CD4-positive, CD25-positive, alpha-beta regulatory T cell (primary cell): ENCODE measurements at regions not wholly inside any gene's neighbourhood (a gene's known extent, or its start where the extent isn't known, plus 50 kb on each side); places are given as distances from the start of the nearest gene placed in this dataset.

Experiments
- ATAC-seq, 2 donors: fragments of 150-1000 bp; cut with Tn5 transposase; one replicate each; pipeline ENCODE4 v1.10.0; 2021; ENCODE audit warnings: low read depth in 2 of 2, moderate number of reproducible peaks in 2 of 2, moderate library complexity in 1 of 2
- DNase-seq, 3 donors: peaks; one replicate each; pipeline versions ENCODE4 v3.0.0 to v3.0.0-alpha.2; 2012 to 2022; ENCODE audit warnings: mixed read lengths in 1 of 3
- H3K27ac ChIP-seq: one replicate; pipeline ENCODE4 v1.7.0; 2013; ENCODE audit warnings: mild to moderate bottlenecking, low read length; ENCODE audit not compliant: insufficient read depth, poor library complexity, severe bottlenecking
- H3K27me3 ChIP-seq: one replicate; pipeline ENCODE4 v1.7.0; 2013; ENCODE audit warnings: low read length; ENCODE audit not compliant: control insufficient read depth, insufficient read depth
- H3K36me3 ChIP-seq: one replicate; pipeline ENCODE4 v1.7.0; 2013; ENCODE audit warnings: mild to moderate bottlenecking, low read length, moderate library complexity; ENCODE audit not compliant: control insufficient read depth, insufficient read depth
- H3K4me1 ChIP-seq: 2 replicates; pipeline ENCODE4 v1.7.0; 2013; ENCODE audit warnings: mild to moderate bottlenecking, low read length; ENCODE audit not compliant: insufficient read depth, control insufficient read depth, poor library complexity, severe bottlenecking
- H3K4me3 ChIP-seq: one replicate; pipeline ENCODE4 v1.7.0; 2013; ENCODE audit warnings: low read depth, mild to moderate bottlenecking, low read length, moderate library complexity
- H3K9me3 ChIP-seq, 2 experiments: 1 replicate in 1 of 2; 2 replicates in 1 of 2; pipeline ENCODE4 v1.7.0; 2013; ENCODE audit warnings: low read length in 2 of 2, mild to moderate bottlenecking in 1 of 2, moderate library complexity in 1 of 2; ENCODE audit not compliant: control insufficient read depth in 2 of 2
- H3K27ac Mint-ChIP-seq, 3 donors: one replicate each; pipeline ENCODE4 v1.8.0; 2020 to 2022; ENCODE audit warnings: mild to moderate bottlenecking in 3 of 3, mixed read lengths in 3 of 3, moderate library complexity in 2 of 3
- H3K27me3 Mint-ChIP-seq: one replicate; pipeline ENCODE4 v1.8.0; 2022; ENCODE audit warnings: mild to moderate bottlenecking, mixed read lengths
- H3K36me3 Mint-ChIP-seq: one replicate; pipeline ENCODE4 v1.8.0; 2020; ENCODE audit warnings: mixed read lengths
- H3K4me1 Mint-ChIP-seq, 4 donors: one replicate each; pipeline ENCODE4 v1.8.0; 2020 to 2022; ENCODE audit warnings: mixed read lengths in 4 of 4, mild to moderate bottlenecking in 1 of 4
- H3K4me3 Mint-ChIP-seq, 4 donors: one replicate each; pipeline ENCODE4 v1.8.0; 2020 to 2022; ENCODE audit warnings: mild to moderate bottlenecking in 4 of 4, mixed read lengths in 4 of 4, moderate library complexity in 3 of 4
- H3K9me3 Mint-ChIP-seq, 7 donors: one replicate each; pipeline ENCODE4 v1.8.0; 2020 to 2022; ENCODE audit warnings: mixed read lengths in 7 of 7, mild to moderate bottlenecking in 3 of 7, moderate library complexity in 2 of 7

DNA sequence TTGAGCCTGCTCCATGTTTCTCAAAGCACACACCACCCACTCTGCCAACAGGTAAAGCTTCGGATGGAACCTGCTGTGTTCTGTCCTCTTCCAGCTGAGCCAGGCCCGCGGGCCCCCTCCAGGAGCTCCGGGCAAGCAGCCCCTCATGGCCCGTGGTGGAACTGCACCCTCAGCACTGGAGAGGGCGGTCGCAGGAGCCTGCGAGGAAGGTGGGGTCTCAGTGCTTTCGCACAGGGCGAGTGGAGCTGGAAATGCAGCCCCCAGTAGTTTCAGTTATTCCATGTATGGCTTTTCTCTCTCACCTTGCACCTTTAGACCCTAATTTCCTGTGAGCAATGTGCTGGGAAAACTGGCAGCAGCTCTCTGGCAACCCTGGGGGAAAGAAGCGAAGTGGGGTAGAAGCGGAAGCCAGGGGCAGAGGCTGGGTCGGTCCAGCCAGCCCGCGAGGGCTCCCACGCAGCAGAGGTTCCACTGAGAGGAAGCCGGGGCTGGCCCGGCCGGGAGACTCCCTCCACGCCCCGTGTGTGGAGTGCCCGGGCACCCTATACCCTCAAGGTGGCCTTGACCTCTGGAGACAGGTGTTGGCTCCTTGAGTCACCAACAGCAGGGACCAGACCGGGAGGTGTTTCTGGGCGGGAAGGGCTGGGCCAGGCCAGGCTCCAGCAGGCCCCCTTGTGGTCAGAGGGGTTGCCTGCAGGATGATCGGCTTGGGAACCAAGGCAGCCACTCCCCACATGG, 119.9 kb upstream of the TMEM45B start:
- Histone ChIP-seq H3K27me3 (no peaks in the 10 kb centered on the region), H3K9me3 (no peaks in the 10 kb centered on the region), H3K27ac (no peak overlapping the region), H3K4me1 (peaks cover 10% of the 10 kb centered on the region), H3K4me3 (peak overlapping the region; percentile 59), H3K36me3 (no peaks in the 10 kb centered on the region)
- Mint-ChIP-seq H3K27ac (peak overlapping the region in 1 of 3 donors; percentile 73), H3K36me3 (no peaks in the 10 kb centered on the region), H3K9me3 (peaks cover 0 to 3% (median 0%) of the 10 kb centered on the region in 7 donors), H3K4me1 (peaks cover 0 to 8% (median 0%) of the 10 kb centered on the region in 4 donors), H3K27me3 (no peaks in the 10 kb centered on the region), H3K4me3 (peak overlapping the region; percentile 58 to 85 (median 72))
- DNase-seq, result peak; percentile 22 to 59 (median 57)
- peak; percentile 82 to 84 for ATAC-seq

DNA sequence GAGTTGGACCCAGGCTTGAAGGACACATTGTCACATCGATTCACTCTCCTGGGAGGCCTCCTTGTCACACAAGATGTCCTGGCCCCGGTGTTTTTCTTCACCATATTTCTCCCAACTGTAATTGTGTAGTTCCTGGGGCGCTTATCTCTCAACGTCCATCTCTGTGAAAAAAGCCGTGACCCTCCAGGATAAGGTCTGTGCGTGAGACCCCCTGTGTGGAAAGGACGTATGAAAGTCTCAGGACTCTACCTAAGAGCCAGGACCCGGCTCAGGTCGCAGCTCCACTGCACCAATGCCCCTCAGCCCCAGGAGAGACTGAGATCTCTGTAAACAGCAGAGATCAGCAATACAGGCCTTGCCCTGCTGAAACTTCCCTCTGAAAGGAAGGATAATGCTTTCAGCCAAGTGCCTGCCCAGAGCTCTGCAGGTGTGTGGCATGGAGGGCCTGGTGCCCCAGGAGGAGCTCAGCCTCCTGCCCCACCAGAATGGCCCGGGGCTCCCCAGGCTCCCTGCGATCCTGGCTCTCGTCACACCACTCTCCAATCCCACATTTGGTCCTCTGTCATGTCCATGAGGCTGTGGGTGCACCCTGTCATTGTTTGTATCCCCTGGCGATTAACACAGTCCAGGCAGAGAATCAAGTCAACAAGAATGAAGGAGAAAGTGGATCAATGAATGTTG, 119.2 kb upstream of the TMEM45B start:
- H3K36me3 ChIP-seq, result no peaks in the 10 kb centered on the region
- Mint-ChIP-seq H3K4me1 (peaks cover 0 to 8% (median 0%) of the 10 kb centered on the region in 4 donors), H3K36me3 (no peaks in the 10 kb centered on the region), H3K9me3 (peaks cover 0 to 3% (median 0%) of the 10 kb centered on the region in 7 donors), H3K4me3 (peak overlapping the region in 2 of 4 donors; percentile 70 to 85), H3K27ac (no peak overlapping the region), H3K27me3 (no peaks in the 10 kb centered on the region)
- H3K27me3 ChIP-seq, result no peaks in the 10 kb centered on the region
- peaks cover 10% of the 10 kb centered on the region for H3K4me1 ChIP-seq
- DNase-seq (no peak), ATAC-seq (no peak)
- H3K27ac ChIP-seq, result no peak overlapping the region
- no peaks in the 10 kb centered on the region for H3K9me3 ChIP-seq
- no peak overlapping the region for H3K4me3 ChIP-seq

DNA sequence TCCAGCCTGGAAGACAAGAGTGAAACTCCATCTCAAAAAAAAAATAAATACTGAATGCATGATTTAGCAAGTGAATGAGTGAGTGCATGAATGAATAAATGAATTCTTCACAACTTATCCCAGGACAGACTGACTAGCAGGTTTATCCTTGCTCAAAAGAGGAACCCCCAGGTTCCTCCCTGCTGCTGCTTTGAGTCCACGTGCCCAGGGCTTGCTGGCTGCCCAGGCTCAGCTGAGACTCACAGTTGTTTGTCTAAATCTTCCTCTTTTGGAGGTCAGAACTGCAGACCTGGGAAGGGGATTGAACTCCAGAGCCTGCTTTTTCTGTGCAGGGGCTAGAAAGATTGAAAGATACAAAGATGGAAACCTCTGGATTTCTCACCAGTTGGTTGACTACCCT, 117.4 kb upstream of the TMEM45B start:
- ATAC-seq (no peak), DNase-seq (no peak)
- H3K36me3 Mint-ChIP-seq, result no peaks in the 10 kb centered on the region
- Histone ChIP-seq H3K27me3 (no peaks in the 10 kb centered on the region), H3K36me3 (no peaks in the 10 kb centered on the region), H3K4me3 (no peak overlapping the region), H3K4me1 (peaks cover 10% of the 10 kb centered on the region), H3K9me3 (no peaks in the 10 kb centered on the region), H3K27ac (no peak overlapping the region)
- no peak overlapping the region for H3K4me3 Mint-ChIP-seq
- H3K27me3 Mint-ChIP-seq, result no peaks in the 10 kb centered on the region
- H3K9me3 Mint-ChIP-seq, result peaks cover 0 to 3% (median 0%) of the 10 kb centered on the region in 7 donors
- H3K27ac Mint-ChIP-seq, result no peak overlapping the region
- peaks cover 0 to 8% (median 0%) of the 10 kb centered on the region in 4 donors for H3K4me1 Mint-ChIP-seq

DNA sequence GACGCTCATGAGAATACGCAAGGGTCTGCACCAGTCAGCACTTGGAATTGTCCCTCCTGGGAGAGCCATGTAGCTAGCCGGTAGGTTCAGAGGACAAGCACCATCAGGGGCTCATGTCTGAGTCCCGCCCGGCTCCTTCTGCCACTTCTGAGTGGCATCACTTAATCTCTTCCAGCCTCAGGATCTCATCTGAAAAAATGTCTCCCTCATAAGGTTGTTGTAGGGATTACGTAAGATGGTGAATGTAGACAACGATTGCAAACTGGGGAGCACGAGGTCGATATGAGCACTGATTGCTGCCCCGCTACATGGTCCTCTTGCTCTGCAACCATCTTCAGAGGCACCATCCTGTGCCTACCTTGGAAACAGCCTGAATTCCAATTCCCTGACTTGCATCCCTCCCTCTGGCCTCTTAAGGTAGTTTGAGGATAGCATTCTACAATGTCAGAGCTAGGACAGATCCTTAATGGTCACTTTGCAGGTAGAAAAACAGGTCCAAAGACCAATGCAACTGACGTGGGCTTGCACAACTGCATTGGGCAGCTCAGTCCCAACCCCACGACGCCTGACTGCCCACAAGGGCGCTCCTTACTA, 115.8 kb upstream of the TMEM45B start:
- H3K36me3 Mint-ChIP-seq, result no peaks in the 10 kb centered on the region
- ATAC-seq (no peak), DNase-seq (no peak)
- peaks cover 0 to 3% (median 0%) of the 10 kb centered on the region in 7 donors for H3K9me3 Mint-ChIP-seq
- no peaks in the 10 kb centered on the region for H3K27me3 ChIP-seq
- H3K4me3 Mint-ChIP-seq, result no peak overlapping the region
- H3K4me1 ChIP-seq, result peaks cover 10% of the 10 kb centered on the region
- no peak overlapping the region for H3K27ac ChIP-seq
- no peaks in the 10 kb centered on the region for H3K36me3 ChIP-seq
- no peak overlapping the region for H3K4me3 ChIP-seq
- H3K27ac Mint-ChIP-seq, result no peak overlapping the region
- no peaks in the 10 kb centered on the region for H3K27me3 Mint-ChIP-seq
- H3K4me1 Mint-ChIP-seq, result peaks cover 0 to 8% (median 0%) of the 10 kb centered on the region in 4 donors
- no peaks in the 10 kb centered on the region for H3K9me3 ChIP-seq

DNA sequence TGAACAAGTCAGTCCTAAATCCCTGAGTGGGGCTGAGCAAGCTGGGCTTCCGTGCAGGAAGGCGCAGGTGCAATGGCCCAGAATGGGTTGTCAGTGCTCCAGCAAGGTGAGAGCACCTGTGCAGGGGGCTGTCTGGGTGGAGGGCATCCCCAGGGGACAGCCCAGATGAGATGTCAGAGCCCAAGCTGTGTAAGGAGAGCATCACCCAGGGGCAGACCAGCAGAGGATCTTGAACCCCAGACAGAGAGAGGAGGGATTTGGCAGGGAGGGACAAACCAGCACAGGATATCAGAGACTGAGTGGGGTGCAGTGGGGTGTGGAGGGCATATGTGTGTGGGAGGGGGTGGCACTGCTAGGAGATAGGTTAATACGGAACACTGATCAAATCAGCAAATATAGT, 114.9 kb upstream of the TMEM45B start:
- ATAC-seq, result no peak
- peaks cover 3% of the 10 kb centered on the region for H3K4me1 ChIP-seq
- H3K27me3 Mint-ChIP-seq, result no peaks in the 10 kb centered on the region
- no peak overlapping the region for H3K27ac Mint-ChIP-seq
- no peaks in the 10 kb centered on the region for H3K36me3 ChIP-seq
- no peak for DNase-seq
- H3K27ac ChIP-seq, result no peak overlapping the region
- peaks cover 0 to 3% (median 0%) of the 10 kb centered on the region in 7 donors for H3K9me3 Mint-ChIP-seq
- H3K4me3 Mint-ChIP-seq, result no peak overlapping the region
- H3K4me3 ChIP-seq, result no peak overlapping the region
- no peaks in the 10 kb centered on the region for H3K9me3 ChIP-seq
- H3K4me1 Mint-ChIP-seq, result peaks cover 0 to 1% (median 0%) of the 10 kb centered on the region in 4 donors
- no peaks in the 10 kb centered on the region for H3K36me3 Mint-ChIP-seq
- H3K27me3 ChIP-seq, result no peaks in the 10 kb centered on the region

DNA sequence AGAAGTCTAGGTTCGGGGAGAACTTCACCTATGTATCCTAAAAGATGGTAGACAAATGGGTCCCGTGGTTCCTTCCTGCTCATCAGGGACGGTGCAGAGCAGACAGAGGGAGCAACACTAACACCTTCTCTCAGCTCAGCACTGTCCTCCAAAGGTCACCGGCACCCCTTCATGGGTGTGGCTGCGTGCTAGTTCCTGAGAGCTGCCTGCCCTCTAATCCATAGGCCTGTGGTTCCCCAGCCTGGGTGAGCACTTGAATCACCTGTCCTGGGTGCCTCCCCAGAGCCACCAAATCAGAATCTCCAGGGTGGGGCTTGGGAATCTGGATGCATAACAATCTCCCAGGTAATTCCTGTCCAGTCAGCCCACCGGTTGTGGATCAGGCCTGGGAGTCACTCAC, 113.9 kb upstream of the TMEM45B start:
- no peak for ATAC-seq
- Histone ChIP-seq H3K36me3 (no peaks in the 10 kb centered on the region), H3K4me1 (no peaks in the 10 kb centered on the region), H3K27me3 (no peaks in the 10 kb centered on the region), H3K27ac (no peak overlapping the region), H3K9me3 (no peaks in the 10 kb centered on the region), H3K4me3 (no peak overlapping the region)
- H3K27me3 Mint-ChIP-seq, result no peaks in the 10 kb centered on the region
- H3K4me3 Mint-ChIP-seq, result no peak overlapping the region
- H3K36me3 Mint-ChIP-seq, result no peaks in the 10 kb centered on the region
- H3K4me1 Mint-ChIP-seq, result no peaks in the 10 kb centered on the region
- H3K27ac Mint-ChIP-seq, result peak overlapping the region in 1 of 3 donors; percentile 32
- DNase-seq, result no peak
- peaks cover 0 to 3% (median 0%) of the 10 kb centered on the region in 7 donors for H3K9me3 Mint-ChIP-seq

DNA sequence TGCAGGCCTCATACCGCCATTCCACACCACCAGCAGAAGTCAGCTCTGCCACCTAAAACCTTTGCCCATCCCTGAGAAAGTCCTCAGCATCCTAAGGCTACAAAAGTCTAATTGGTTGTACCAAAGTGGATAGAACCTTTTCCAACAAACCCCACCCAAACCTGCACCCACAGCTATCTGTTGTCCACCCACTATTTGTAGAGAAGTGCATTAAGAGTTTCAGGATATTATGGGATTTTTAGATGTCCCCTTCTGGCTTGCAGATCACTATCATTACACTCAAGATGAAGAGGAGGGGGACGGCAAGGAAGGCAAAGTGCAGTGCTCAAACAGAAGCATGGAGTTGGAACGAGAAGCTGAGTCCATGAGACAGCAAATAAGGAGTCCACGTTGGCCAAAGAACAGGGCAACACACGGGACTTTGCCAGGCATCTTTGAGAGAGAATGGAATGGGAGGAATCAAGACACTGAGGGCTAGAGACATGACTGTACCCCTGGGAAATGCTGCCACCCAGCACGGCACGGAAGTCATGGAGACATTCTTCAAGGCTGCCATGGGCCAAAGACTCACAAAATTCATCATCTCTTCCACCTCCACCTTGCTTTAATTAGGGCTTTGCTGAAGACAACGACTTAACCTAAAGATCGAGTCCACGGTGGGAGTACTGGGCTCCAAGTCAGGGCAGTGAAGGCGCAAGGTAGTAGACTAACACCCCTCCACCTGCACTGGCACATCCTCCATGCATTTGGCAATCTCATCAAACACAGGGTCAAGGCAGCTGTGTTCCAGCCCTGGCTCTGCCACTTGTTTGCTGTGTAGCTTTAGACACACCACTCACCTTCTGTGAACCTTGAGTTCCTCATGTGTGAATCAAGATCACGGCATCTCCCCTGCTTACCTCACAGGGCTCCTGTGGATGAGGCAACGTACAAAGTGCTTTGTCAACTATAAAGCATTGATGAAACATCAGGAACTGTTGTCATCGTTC, 112.9 kb upstream of the TMEM45B start:
- DNase-seq, result no peak
- Histone ChIP-seq H3K27ac (no peak overlapping the region), H3K4me3 (no peak overlapping the region), H3K9me3 (no peaks in the 10 kb centered on the region), H3K27me3 (no peaks in the 10 kb centered on the region), H3K36me3 (no peaks in the 10 kb centered on the region), H3K4me1 (no peaks in the 10 kb centered on the region)
- no peaks in the 10 kb centered on the region for H3K4me1 Mint-ChIP-seq
- peak overlapping the region in 1 of 4 donors; percentile 27 for H3K4me3 Mint-ChIP-seq
- no peaks in the 10 kb centered on the region for H3K9me3 Mint-ChIP-seq
- no peaks in the 10 kb centered on the region for H3K27me3 Mint-ChIP-seq
- no peak overlapping the region for H3K27ac Mint-ChIP-seq
- H3K36me3 Mint-ChIP-seq, result no peaks in the 10 kb centered on the region
- no peak for ATAC-seq
